ENCODE measurements at regions not wholly inside any gene's neighbourhood (a gene's known extent, or its start where the extent isn't known, plus 50 kb on each side); places are given as distances from the start of the nearest gene placed in this dataset.

DNA sequence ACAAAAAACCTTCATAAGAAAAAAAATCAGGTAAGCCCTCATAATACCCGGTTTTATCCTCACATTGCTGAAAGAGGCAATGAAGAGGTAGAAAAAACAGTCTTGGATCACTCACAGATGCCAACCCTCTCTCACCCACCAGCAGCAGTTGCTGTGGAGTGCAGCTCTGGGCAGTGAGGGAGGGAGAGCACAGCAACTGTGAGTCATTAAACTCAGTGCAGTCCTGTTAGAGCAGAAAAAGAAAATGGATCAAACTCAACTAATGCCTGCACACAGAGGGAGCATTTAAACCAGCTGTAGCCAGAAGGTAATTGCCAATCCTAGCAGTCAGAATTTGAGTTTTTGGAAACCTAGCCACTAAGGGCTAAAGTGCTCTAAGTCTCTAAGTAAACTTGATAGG is 1050.6 kb upstream of the ALCAM start:
- TF ChIP-seq KDM1A (IDR thresholded peaks at IDR 0.05; ENCODE audit: borderline replicate concordance, low read length) (no peak), BRCA1 (IDR thresholded peaks at IDR 0.05; ENCODE audit: low read depth, low read length) (no peak), CHD2 (IDR thresholded peaks at IDR 0.05; ENCODE audit: low read length) (no peak), SUZ12 (IDR thresholded peaks at IDR 0.05; ENCODE audit: low read length) (no peak), POLR2A (IDR thresholded peaks at IDR 0.05; ENCODE audit: control extremely low read depth in 1 of 2, low read depth in 2 of 2, low read length in 2 of 2) (no peak), EP300 (IDR thresholded peaks at IDR 0.05; ENCODE audit: borderline replicate concordance in 1 of 2, low read depth in 2 of 2, low read length in 2 of 2) (no peak), JUND (IDR thresholded peaks at IDR 0.05; ENCODE audit: low read length) (no peak), TAF1 (IDR thresholded peaks at IDR 0.05; ENCODE audit: low read depth, low read length) (no peak), KDM5A (IDR thresholded peaks at IDR 0.05; ENCODE audit: low read length) (no peak), FOSL1 (IDR thresholded peaks at IDR 0.05; ENCODE audit: insufficient read depth, low read depth, low read length) (no peak), EZH2 (IDR thresholded peaks at IDR 0.05; ENCODE audit: low read depth, low read length, severe bottlenecking) (no peak), POLR2AphosphoS5 (IDR thresholded peaks at IDR 0.05; ENCODE audit: low read depth, low read length) (no peak)
- TF ChIP-seq, protein P1, sequence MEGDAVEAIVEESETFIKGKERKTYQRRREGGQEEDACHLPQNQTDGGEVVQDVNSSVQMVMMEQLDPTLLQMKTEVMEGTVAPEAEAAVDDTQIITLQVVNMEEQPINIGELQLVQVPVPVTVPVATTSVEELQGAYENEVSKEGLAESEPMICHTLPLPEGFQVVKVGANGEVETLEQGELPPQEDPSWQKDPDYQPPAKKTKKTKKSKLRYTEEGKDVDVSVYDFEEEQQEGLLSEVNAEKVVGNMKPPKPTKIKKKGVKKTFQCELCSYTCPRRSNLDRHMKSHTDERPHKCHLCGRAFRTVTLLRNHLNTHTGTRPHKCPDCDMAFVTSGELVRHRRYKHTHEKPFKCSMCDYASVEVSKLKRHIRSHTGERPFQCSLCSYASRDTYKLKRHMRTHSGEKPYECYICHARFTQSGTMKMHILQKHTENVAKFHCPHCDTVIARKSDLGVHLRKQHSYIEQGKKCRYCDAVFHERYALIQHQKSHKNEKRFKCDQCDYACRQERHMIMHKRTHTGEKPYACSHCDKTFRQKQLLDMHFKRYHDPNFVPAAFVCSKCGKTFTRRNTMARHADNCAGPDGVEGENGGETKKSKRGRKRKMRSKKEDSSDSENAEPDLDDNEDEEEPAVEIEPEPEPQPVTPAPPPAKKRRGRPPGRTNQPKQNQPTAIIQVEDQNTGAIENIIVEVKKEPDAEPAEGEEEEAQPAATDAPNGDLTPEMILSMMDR (IDR thresholded peaks at IDR 0.05; ENCODE audit: control extremely low read depth in 1 of 3, insufficient read depth in 1 of 3, low read depth in 1 of 3, low read length in 3 of 3): no peak
- TF ChIP-seq, protein P2, sequence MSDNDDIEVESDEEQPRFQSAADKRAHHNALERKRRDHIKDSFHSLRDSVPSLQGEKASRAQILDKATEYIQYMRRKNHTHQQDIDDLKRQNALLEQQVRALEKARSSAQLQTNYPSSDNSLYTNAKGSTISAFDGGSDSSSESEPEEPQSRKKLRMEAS (IDR thresholded peaks at IDR 0.05): no peak
